Activated CD4-positive, alpha-beta T cell treated with anti-CD3 and anti-CD28 coated beads, Interleukin-2, amount 50 U/mL, for 4 hours (primary cell): ENCODE measurements at regions not wholly inside any gene's neighbourhood (a gene's known extent, or its start where the extent isn't known, plus 50 kb on each side); places are given as distances from the start of the nearest gene placed in this dataset.

Experiments
- DNase-seq, 2 experiments: peaks; one replicate each; pipeline ENCODE4 v3.0.0-alpha.2; 2020

- no peak for DNase-seq
These were observed 298.5 kb downstream of the GLRX3 start for GRCh38 chr10:130434446-130435385.

DNA sequence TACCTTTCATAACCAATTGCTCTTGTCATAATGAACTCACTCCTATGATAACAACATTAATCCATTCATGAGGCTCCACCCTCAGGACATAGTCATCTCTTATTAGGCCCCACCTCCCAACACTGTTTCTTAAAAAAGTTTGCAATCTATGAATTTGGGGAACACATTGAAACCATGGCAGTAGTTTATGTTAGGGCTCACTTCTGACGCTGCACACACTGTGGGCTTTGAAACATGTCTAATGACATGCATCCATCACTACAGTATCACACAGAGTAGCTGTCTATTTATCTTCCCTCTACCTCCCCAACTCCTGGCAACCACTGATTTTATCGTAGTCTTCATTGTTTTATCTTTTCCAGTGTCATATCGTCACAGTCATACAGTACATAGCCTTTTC lies 299.8 kb downstream of the GLRX3 start:
- DNase-seq = no peak

DNA sequence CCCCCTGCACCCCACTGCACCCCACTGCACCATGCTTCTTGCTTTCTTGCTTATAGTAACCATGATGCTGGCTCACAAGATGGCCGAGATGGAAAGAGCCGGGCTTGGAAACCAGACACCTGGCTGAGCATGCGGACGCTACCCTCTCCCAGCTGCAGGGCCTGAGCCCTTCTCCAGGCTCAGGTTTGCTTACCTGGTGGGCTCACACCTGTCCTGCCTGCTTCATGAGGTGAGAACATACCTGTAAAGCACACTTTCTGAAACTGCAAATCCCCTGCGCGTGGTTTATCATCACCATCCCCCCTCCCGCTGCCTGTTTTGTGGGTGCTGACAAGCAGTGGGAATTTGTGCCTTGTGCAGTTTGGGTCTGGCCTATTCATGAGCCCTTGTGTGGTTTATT lies 302.7 kb downstream of the GLRX3 start:
- no peak for DNase-seq

GRCh38 chr10:130439766-130440165 lies 303.6 kb downstream of the GLRX3 start:
- no peak for DNase-seq

- DNase-seq = no peak
These were observed 304.3 kb downstream of the GLRX3 start for GRCh38 chr10:130440494-130440893.

DNA sequence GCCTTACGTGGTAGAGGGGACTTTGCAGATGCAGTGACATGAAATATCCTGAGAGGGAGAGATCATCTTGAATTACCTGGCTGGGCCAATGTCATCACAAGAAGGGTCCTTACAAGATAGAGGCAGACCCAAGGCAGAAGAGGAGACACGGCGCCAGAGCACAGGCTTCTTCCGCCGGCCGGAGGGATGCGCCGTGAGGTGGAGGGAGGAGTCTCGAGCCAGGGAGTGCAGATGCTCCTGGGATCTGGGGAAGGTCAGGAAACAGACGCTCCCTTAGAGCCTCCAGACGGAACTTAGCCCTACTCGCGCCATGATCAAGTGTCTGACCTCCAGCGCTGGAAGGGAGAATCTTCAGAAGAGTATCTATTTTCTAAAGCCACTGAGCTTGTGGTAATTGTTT lies 304.8 kb downstream of the GLRX3 start:
- DNase-seq = no peak

- no peak for DNase-seq
These were observed 306.9 kb downstream of the GLRX3 start for GRCh38 chr10:130443066-130443465.

DNA sequence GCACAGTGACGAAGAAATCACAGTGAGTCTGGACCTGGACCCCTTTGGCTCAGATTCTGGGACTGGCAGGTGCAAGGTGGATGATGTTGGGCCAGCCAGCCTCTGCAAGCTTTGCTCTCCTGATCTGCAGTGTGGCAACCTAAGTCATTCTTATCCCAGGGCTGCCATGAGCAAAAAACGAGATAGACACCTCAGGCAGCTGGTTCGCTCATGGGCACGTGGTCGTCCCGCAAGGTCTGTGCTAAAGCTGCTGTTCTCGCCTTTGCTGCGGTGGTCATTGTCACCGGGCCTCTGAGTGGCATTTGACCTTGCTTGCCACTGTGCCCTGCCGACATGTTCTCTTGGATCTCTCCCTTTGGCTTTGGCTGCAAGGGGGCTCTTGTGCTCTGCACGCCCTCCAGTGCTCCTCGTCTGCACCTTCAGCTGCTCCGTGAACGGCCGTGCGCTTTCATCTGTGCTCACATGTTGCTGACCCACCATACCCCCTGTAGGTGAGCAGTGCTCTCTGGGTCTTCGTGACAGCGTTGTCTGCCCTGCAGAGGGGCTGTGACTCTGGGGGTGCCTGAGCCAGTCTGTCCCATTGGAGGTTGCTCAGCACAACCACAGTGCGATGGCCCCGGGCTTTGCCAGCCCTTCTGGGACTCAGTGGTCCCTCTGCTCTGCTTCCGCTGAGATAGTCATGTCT lies 317.0 kb downstream of the GLRX3 start:
- DNase-seq = no peak

DNA sequence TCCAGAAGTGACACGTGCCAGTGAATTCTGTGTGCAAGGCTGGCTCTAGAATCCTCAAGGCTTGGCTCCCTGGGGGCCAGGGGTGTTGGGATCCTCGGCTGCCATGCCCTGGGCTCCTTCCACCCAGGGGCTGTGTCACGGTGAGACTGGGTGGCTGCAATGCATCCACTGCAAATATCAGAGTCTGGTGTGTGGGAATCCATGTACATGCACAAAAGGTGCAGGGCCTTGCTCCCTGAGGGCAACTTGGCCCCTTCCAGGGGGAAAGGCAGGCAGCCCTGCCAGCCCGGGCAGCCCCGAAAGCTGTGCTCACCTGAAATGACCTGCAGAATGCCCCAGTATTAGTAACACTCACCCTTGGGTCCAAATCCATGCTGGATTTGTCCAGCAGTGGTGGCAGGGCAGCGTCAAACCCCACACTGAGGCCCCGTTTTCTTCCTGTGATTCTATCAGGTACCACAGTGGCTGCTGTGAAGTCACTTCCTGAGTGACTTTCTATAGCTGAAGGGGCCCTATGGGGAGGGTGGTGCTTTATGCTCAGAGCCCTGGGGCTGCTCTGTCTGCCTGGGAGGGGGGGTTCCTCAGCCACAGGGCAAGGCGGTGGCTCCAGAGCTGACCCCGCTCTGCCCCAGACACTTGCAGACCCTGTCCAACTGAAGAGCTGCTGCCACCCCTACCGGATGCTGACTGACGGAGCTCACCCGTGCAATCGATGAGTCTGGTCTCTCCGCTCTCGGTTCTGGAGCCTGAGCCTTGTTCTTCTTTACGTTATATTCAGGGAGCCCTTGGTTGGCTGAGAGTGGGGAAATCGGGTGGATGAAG lies 317.7 kb downstream of the GLRX3 start:
- DNase-seq = no peak

- no peak for DNase-seq
These were observed 318.4 kb downstream of the GLRX3 start for GRCh38 chr10:130454543-130455000.

DNA sequence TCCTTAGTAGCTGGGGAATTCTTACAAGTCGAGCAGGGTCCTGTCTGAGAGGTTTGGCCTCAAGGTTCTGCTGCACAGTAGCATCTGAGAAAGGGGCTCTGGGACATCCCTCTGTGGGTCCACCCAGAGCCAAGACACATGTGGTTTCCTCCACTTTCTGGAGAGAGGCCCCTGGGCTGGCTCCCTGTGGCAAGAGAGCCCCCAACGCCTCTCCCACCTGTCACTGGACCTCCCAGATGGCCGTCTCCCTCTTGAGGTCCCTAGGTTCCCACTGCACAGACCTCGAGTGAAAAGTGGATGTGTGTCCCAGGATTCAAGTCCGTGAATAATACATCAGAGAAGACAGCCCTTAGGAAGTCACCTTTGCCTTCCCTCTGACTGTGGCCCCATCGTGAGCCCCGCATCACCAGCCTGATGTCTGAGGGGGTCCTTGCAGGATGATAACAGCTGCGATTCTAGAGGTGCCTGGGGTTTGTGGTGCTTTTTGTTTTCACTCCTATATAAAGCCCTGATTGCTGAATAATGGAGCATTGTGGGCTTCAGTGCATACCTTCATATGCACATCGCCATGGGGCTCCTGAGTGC lies 319.0 kb downstream of the GLRX3 start:
- DNase-seq = no peak

DNA sequence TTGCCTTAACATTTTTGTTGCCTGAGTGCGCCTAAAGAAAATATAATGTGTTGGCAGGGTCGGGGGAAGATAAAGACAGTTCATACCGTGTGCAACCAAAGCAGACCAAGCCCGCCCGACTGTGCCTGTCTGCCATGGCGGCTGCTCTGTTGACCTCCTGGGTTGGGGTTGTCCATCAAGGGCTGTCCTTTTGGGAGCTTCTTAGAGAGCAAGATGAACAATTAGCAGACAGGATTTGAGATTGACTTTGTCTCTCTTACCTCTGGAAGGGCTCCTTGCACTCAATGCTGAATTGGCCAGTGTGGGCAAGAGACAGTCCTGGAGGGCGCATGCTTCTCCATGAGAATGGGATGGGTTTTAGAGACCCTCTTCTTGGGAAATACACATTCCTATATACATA lies 319.6 kb downstream of the GLRX3 start:
- no peak for DNase-seq

GRCh38 chr10:130456616-130457015 lies 320.4 kb downstream of the GLRX3 start:
- no peak for DNase-seq

- DNase-seq = no peak
These were observed 322.3 kb downstream of the GLRX3 start for GRCh38 chr10:130458509-130458908.

DNA sequence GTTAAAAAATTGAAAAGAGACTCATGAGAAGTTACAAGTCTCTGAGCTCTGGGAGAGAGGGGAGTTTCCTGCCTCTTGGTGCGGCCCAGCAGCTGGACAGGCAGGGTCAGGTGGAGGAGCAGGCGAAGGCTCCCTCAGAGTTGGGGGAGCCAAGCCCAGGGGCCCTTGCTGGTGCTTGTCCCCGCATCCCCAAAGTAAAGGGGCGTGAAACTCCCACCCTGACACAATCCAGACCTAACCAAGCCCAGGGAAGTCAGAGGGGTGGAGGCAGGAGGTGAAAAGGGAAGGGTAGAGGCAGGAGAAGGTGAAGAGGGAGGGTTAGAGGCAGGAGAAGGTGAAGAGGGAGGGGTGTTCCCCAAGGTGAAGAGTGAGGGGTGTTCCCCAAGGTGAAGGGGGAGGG lies 322.8 kb downstream of the GLRX3 start:
- DNase-seq = no peak

- DNase-seq = no peak
These were observed 323.8 kb downstream of the GLRX3 start for GRCh38 chr10:130459851-130460490.

DNA sequence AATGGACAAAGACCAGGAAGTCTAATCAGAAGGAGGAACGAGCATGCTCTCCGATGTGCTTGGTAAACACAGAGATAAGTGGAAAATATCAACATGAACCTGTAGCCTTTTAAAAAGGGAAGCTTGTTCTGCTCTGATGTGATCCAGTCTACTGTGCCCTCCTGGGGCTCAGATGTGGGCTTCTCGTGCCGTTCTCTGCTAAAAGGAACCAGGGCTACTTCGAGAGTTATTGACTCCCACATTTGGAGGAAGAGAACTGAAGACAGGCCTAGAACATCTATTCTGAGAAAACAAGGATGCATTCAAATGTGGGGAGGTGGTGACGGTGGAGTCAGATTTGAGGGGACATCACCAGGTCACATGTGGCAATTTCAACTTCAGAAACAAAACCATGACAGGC lies 325.4 kb downstream of the GLRX3 start:
- DNase-seq = no peak

GRCh38 chr10:130463104-130463875 lies 327.1 kb downstream of the GLRX3 start:
- no peak for DNase-seq

DNA sequence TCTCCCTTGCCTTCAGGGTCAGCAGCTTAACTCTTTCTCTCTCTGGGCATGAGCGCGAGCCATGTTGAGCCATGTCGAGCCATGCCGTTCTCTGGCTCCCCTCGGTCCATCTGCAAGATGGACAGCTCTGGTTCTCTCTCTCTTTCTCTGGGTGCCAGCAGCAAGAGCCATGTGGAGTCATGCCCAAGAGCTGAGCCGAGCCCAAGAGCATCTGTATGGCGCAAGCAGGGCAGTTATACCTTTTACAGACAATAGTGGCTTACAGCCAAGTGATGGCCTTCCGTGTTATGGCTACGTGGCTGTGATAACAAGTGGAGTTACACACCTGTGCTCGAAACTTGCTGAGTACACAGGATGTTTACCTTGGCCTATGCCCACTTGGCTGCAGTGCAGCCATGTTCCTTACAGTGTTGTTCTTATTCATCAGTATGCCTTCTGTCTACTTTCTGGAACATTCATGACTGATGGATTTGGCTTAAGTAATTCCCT lies 327.7 kb downstream of the GLRX3 start:
- no peak for DNase-seq

- no peak for DNase-seq
These were observed 328.2 kb downstream of the GLRX3 start for GRCh38 chr10:130464426-130464825.

DNA sequence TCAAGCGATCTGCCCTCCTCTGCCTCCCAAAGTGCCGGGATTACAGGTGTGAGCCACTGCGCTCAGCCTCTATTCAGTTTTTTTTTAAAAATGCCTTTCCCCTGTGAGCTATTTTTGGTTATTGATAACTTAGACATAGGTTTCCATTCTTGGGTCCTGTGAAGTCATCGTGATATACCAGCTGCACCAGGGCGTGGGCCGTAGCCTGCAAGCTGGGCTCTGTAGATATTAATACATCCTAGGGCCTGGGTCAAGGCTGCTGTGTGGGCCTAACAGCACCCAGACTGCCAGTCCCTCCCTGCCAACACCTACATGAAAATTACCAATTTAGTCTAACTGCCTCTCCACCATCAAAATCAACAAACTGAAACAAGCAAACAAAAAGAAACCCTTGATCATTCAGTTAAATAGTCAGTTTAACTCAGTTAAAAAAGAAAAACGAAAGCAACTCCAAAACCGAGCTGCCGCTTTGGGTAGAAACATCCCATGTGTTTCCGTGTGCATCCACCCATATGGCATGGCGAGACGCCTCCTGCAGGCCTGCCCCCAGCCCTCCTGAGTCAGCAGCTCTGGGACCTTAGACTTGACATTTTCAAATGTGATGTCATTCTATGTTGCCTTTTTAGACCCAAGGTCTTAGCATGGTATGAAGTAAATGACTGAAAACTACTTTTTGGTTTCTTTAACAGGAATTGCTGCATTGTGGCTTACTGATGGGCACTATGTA lies 330.2 kb downstream of the GLRX3 start:
- DNase-seq = no peak
